A549 (cell line): ENCODE measurements at regions not wholly inside any gene's neighbourhood (a gene's known extent, or its start where the extent isn't known, plus 50 kb on each side); places are given as distances from the start of the nearest gene placed in this dataset.

ENCODE experiments used
- ATAC-seq, 2 experiments: fragments of 200-7000 bp in 1 of 2; fragments of >200 bp in 1 of 2; cut with Nextera tagmentation in 1 of 2; cut with Tn5 transposase in 1 of 2; 3 replicates each; pipeline versions ENCODE4 v1.8.0 to v1.9.1; 2018 to 2020; ENCODE audit warnings: mild to moderate bottlenecking in 1 of 2, moderate library complexity in 1 of 2
- CTCF ChIA-PET: fragments of 300-600 bp; sonication (Branson Sonifier 250); formaldehyde crosslinking; extraction: SDS; loops from one replicate; lab custom pipeline; 2021; ENCODE audit warnings: antibody characterized with exemption, inconsistent platforms; lab: Yijun Ruan, JAX
- POLR2A ChIA-PET: fragments of 350-600 bp; formaldehyde crosslinking; extraction: SDS; loops from one replicate; lab custom pipeline; 2021; ENCODE audit warnings: antibody characterized with exemption, inconsistent platforms; lab: Yijun Ruan, JAX
- DNase-seq, 2 experiments: peaks; one replicate each; pipeline versions ENCODE4 v3.0.0 to v3.0.0-alpha.2; 2011 to 2016; ENCODE audit warnings: low read depth in 1 of 2, low spot score in 1 of 2
- FAIRE-seq: peaks from 2 replicates; lab custom pipeline; 2011; peaks lifted over from hg19 to GRCh38; lab: Jason Lieb, UNC
- H3K27ac ChIP-seq, 2 experiments: fragments of >200 bp; sonication (Bioruptor Twin); formaldehyde crosslinking; 3 replicates each; pipeline ENCODE4 v1.5.1; 2016 to 2017
- H3K4me1 ChIP-seq: fragments of >200 bp; sonication (Bioruptor Twin); formaldehyde crosslinking; 3 replicates; pipeline ENCODE4 v1.6.1; 2016
- H3K4me2 ChIP-seq: fragments of >200 bp; sonication (Bioruptor Twin); formaldehyde crosslinking; 3 replicates; pipeline ENCODE4 v1.6.1; 2016
- H3K4me3 ChIP-seq: fragments of >200 bp; sonication (Bioruptor Twin); formaldehyde crosslinking; 3 replicates; pipeline ENCODE4 v1.5.1; 2016
- H3K9me3 ChIP-seq: fragments of >200 bp; sonication (Bioruptor Twin); formaldehyde crosslinking; 3 replicates; pipeline ENCODE4 v1.6.1; 2016
- BHLHE40 ChIP-seq: IDR thresholded peaks from 2 replicates; pipeline ENCODE4 v1.6.1; 2012; ENCODE audit warnings: low read depth, low read length, inconsistent platforms
- CBX8 ChIP-seq: fragments of 200-600 bp; sonication (generic); IDR thresholded peaks from 2 replicates; pipeline ENCODE4 v1.6.1; 2016
- CHD2 ChIP-seq: fragments of 150-350 bp; IDR thresholded peaks from 2 replicates; pipeline ENCODE4 v1.6.1; 2014; ENCODE audit warnings: low read length; ENCODE audit not compliant: partially characterized antibody
- EHMT2 ChIP-seq: fragments of 200-600 bp; sonication (generic); IDR thresholded peaks from 2 replicates; pipeline ENCODE4 v1.6.1; 2016; ENCODE audit warnings: antibody characterized with exemption, low read depth, mild to moderate bottlenecking, moderate library complexity
- EP300 ChIP-seq, 2 experiments: fragments of >200 bp; sonication (Bioruptor Twin); formaldehyde crosslinking; IDR thresholded peaks; 2 replicates in 1 of 2; 3 replicates in 1 of 2; pipeline ENCODE4 v1.6.1; 2016 to 2017
- ESRRA ChIP-seq: fragments of 150-350 bp; IDR thresholded peaks from 2 replicates; pipeline ENCODE4 v1.6.1; 2014; ENCODE audit warnings: mild to moderate bottlenecking, low read length, borderline replicate concordance
- HDAC2 ChIP-seq: fragments of 200-600 bp; sonication (generic); IDR thresholded peaks from 2 replicates; pipeline ENCODE4 v1.6.1; 2016
- JUN ChIP-seq, 2 experiments: fragments of >200 bp; sonication (Bioruptor Twin); formaldehyde crosslinking; IDR thresholded peaks; 2 replicates in 1 of 2; 3 replicates in 1 of 2; pipeline ENCODE4 v1.6.1; 2016 to 2017
- KDM5A ChIP-seq: fragments of 200-600 bp; sonication (generic); IDR thresholded peaks from 2 replicates; pipeline ENCODE4 v1.6.1; 2016; ENCODE audit warnings: antibody characterized with exemption, mild to moderate bottlenecking
- MAFK ChIP-seq: fragments of 450-650 bp; IDR thresholded peaks from 2 replicates; pipeline ENCODE4 v1.6.1; 2014; ENCODE audit not compliant: partially characterized antibody
- MYC ChIP-seq: IDR thresholded peaks from 2 replicates; pipeline ENCODE4 v1.6.1; 2012; ENCODE audit warnings: mild to moderate bottlenecking, inconsistent platforms, low read length, improper control_type of control experiment, borderline replicate concordance
- NFE2L2 ChIP-seq: fragments of 150-350 bp; conservative IDR thresholded peaks from 2 replicates; pipeline ENCODE4 v1.6.1; 2014; ENCODE audit warnings: low read length
- NPAS2 ChIP-seq: fragments of 250-450 bp; sonication (Bioruptor Pico); IDR thresholded peaks from 2 replicates; pipeline ENCODE4 v1.8.0; 2022; ENCODE audit warnings: mild to moderate bottlenecking, moderate library complexity, borderline replicate concordance
- PHF8 ChIP-seq: fragments of 200-600 bp; sonication (generic); IDR thresholded peaks from 2 replicates; pipeline ENCODE4 v1.6.1; 2016; ENCODE audit warnings: low read depth, mild to moderate bottlenecking, antibody characterized with exemption, moderate library complexity, borderline replicate concordance
- POLR2A ChIP-seq: IDR thresholded peaks from 2 replicates; pipeline ENCODE4 v1.6.1; 2012; ENCODE audit warnings: mild to moderate bottlenecking, low read length
- RARB ChIP-seq: fragments of 250-450 bp; sonication (Bioruptor Pico); IDR thresholded peaks from 2 replicates; pipeline ENCODE4 v1.8.0; 2021; ENCODE audit warnings: mild to moderate bottlenecking, moderate library complexity
- RFX5 ChIP-seq: fragments of 450-650 bp; IDR thresholded peaks from 2 replicates; pipeline ENCODE4 v1.7.1; 2014; ENCODE audit warnings: antibody characterized with exemption, mild to moderate bottlenecking, moderate library complexity
- ZC3H11A ChIP-seq: fragments of 450-650 bp; IDR thresholded peaks from 2 replicates; pipeline ENCODE4 v1.6.1; 2014; ENCODE audit warnings: antibody characterized with exemption, mild to moderate bottlenecking
- ZSCAN20 ChIP-seq: fragments of 250-450 bp; sonication (Bioruptor Pico); IDR thresholded peaks from 2 replicates; pipeline ENCODE4 v1.8.0; 2022; ENCODE audit warnings: mild to moderate bottlenecking, moderate library complexity
- WGBS: methylation state at CpG from one replicate; pipeline ENCODE4 v1.1.6; 2017; ENCODE audit errors: missing lambda C conversion rate; 5-methylcytosine and 5-hydroxymethylcytosine counted together
- TF ChIP-seq, protein P1 (sequence below): fragments of 450-650 bp; IDR thresholded peaks from 2 replicates; pipeline ENCODE4 v1.6.1; 2014; ENCODE audit warnings: antibody characterized with exemption
- TF ChIP-seq, protein P2 (sequence below): IDR thresholded peaks from 2 replicates; pipeline ENCODE4 v1.6.1; 2012; ENCODE audit warnings: low read depth, borderline replicate concordance
- TF ChIP-seq, protein P3 (sequence below): fragments of 150-350 bp; IDR thresholded peaks from 2 replicates; pipeline ENCODE4 v1.6.1; 2014; ENCODE audit warnings: low read depth, mild to moderate bottlenecking, low read length
- TF ChIP-seq, protein P4 (sequence below): fragments of 250-450 bp; sonication (Bioruptor Pico); IDR thresholded peaks from 2 replicates; pipeline ENCODE4 v1.5.0; 2021; ENCODE audit warnings: mild to moderate bottlenecking, moderate library complexity, borderline replicate concordance

DNA sequence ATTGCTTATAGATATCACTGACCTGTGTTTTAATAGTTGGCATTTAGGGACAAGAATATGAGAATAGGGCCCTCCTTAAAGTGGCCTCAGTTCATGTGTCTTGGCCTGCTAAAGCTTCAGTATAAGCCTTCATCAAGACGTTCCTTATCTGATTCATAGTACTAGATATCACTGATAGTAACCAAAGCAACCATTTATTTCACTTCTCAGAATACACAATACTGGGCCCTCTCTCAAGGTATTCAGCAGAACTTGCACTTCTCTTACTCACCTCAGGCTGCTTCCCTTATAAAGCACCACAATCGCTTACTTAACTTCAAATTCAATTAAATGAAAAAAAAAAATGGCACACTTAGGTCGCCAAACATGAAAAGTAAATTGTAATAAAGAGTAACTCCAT lies 259.4 kb upstream of the PCDH7 start:
- Histone ChIP-seq H3K4me2 (no peak overlapping the region), H3K4me1 (no peaks in the 10 kb centered on the region), H3K4me3 (no peak overlapping the region), H3K9me3 (no peaks in the 10 kb centered on the region), H3K27ac (no peak overlapping the region)
- CTCF ChIA-PET: interaction anchor here (0.7 kb wide), 2 partner anchors 186 to 235 kb away, joined by 3 to 5 read pairs; no protein-coding TSS in a partner anchor
- no peak for TF ChIP-seq ZC3H11A
- no peak for TF ChIP-seq CHD2
- TF ChIP-seq, protein P1, sequence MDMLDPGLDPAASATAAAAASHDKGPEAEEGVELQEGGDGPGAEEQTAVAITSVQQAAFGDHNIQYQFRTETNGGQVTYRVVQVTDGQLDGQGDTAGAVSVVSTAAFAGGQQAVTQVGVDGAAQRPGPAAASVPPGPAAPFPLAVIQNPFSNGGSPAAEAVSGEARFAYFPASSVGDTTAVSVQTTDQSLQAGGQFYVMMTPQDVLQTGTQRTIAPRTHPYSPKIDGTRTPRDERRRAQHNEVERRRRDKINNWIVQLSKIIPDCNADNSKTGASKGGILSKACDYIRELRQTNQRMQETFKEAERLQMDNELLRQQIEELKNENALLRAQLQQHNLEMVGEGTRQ: no peak
- TF ChIP-seq ZSCAN20: no peak
- TF ChIP-seq, protein P2, sequence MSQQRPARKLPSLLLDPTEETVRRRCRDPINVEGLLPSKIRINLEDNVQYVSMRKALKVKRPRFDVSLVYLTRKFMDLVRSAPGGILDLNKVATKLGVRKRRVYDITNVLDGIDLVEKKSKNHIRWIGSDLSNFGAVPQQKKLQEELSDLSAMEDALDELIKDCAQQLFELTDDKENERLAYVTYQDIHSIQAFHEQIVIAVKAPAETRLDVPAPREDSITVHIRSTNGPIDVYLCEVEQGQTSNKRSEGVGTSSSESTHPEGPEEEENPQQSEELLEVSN: no peak
- no peak for TF ChIP-seq HDAC2
- no peak for TF ChIP-seq JUN (IDR thresholded peaks at IDR 0.05)
- TF ChIP-seq MAFK: no peak
- no peak for TF ChIP-seq MYC
- TF ChIP-seq PHF8: no peak
- no peak for TF ChIP-seq RFX5
- no peak for TF ChIP-seq ESRRA
- no peak for TF ChIP-seq KDM5A
- DNase-seq (no peak), FAIRE-seq (no peak), ATAC-seq (no peak)
- WGBS: 14% methylated on average over 3 of the region's 3 CpGs
- POLR2A ChIA-PET: no interaction called here

DNA sequence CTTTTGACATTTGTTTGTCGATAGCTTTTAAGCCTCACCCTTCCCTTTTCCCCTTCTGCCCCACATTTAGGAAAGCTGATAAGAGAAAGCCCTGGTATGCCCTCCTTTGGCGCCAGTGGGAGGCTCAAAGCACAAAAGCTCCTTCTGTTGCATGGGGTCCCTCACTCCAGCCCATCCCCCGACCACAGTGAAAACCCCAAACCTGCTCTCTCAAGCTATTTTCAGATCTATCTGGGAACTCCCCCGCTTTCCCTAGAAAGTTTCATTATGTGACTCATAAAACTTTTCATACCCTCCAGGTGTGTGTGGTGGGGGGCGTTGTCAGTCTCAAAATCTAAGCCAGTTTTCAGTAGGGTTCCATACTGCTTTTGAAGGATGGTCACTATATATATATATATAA lies 259.0 kb upstream of the PCDH7 start:
- POLR2A ChIA-PET: no interaction called here
- no peak overlapping the region for H3K4me2 ChIP-seq
- ATAC-seq (no peak), DNase-seq (no peak), FAIRE-seq (no peak)
- TF ChIP-seq NPAS2 (CRISPR knock-in tag) (no peak), EHMT2 (no peak), POLR2A (no peak), NFE2L2 (no peak), MYC (no peak), ESRRA (no peak), CBX8 (no peak), RARB (CRISPR knock-in tag) (no peak), EP300 (IDR thresholded peaks at IDR 0.05) (no peak), BHLHE40 (no peak)
- TF ChIP-seq, protein P3, sequence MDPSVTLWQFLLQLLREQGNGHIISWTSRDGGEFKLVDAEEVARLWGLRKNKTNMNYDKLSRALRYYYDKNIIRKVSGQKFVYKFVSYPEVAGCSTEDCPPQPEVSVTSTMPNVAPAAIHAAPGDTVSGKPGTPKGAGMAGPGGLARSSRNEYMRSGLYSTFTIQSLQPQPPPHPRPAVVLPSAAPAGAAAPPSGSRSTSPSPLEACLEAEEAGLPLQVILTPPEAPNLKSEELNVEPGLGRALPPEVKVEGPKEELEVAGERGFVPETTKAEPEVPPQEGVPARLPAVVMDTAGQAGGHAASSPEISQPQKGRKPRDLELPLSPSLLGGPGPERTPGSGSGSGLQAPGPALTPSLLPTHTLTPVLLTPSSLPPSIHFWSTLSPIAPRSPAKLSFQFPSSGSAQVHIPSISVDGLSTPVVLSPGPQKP: no peak
- TF ChIP-seq, protein P4, sequence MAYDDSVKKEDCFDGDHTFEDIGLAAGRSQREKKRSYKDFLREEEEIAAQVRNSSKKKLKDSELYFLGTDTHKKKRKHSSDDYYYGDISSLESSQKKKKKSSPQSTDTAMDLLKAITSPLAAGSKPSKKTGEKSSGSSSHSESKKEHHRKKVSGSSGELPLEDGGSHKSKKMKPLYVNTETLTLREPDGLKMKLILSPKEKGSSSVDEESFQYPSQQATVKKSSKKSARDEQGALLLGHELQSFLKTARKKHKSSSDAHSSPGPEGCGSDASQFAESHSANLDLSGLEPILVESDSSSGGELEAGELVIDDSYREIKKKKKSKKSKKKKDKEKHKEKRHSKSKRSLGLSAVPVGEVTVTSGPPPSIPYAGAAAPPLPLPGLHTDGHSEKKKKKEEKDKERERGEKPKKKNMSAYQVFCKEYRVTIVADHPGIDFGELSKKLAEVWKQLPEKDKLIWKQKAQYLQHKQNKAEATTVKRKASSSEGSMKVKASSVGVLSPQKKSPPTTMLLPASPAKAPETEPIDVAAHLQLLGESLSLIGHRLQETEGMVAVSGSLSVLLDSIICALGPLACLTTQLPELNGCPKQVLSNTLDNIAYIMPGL (CRISPR knock-in tag): no peak
- H3K4me3 ChIP-seq: no peak overlapping the region
- 16% methylated on average over 5 of the region's 5 CpGs for WGBS
- no peaks in the 10 kb centered on the region for H3K4me1 ChIP-seq
- CTCF ChIA-PET: interaction anchor here (0.7 kb wide), 2 partner anchors 186 to 234 kb away, joined by 3 to 5 read pairs; no protein-coding TSS in a partner anchor
- H3K9me3 ChIP-seq: no peaks in the 10 kb centered on the region
- H3K27ac ChIP-seq: no peak overlapping the region
